HK-2 (cell line): ENCODE measurements at regions not wholly inside any gene's neighbourhood (a gene's known extent, or its start where the extent isn't known, plus 50 kb on each side); places are given as distances from the start of the nearest gene placed in this dataset.

ENCODE experiments used
- DNase-seq: peaks from one replicate; pipeline ENCODE4 v3.0.0-alpha.2; 2018; ENCODE audit not compliant: unreplicated experiment

- no peak for DNase-seq
Observed at GRCh38 chr4:56286763-56287162, 100.5 kb downstream of the AASDH start.

- DNase-seq = no peak
Observed at GRCh38 chr4:56283375-56283774, 103.9 kb downstream of the AASDH start.

- DNase-seq = no peak
Observed at GRCh38 chr4:56282004-56282403, 105.3 kb downstream of the AASDH start.

- DNase-seq = no peak
Observed at GRCh38 chr4:56276547-56276946, 110.7 kb downstream of the AASDH start.

- DNase-seq = no peak
Observed at GRCh38 chr4:56273391-56273790, 113.9 kb downstream of the AASDH start.

GRCh38 chr4:56272927-56273326 is 114.4 kb downstream of the AASDH start:
- no peak for DNase-seq

GRCh38 chr4:56272003-56272402 is 115.3 kb downstream of the AASDH start:
- DNase-seq = no peak

GRCh38 chr4:56271131-56271530 is 116.2 kb downstream of the AASDH start:
- no peak for DNase-seq

- no peak for DNase-seq
Observed at GRCh38 chr4:56267558-56267957, 119.7 kb downstream of the AASDH start.

- DNase-seq = no peak
Observed at GRCh38 chr4:56264873-56265272, 122.4 kb downstream of the AASDH start.

GRCh38 chr4:56261027-56261426 is 126.3 kb downstream of the AASDH start:
- no peak for DNase-seq

GRCh38 chr4:56260320-56260719 is 127.0 kb downstream of the AASDH start:
- no peak for DNase-seq

GRCh38 chr4:56259655-56260054 is 127.6 kb downstream of the AASDH start:
- no peak for DNase-seq

- DNase-seq = no peak
Observed at GRCh38 chr4:56255820-56256219, 131.5 kb downstream of the AASDH start.

GRCh38 chr4:56253666-56254305 is 133.5 kb downstream of the AASDH start:
- no peak for DNase-seq

- DNase-seq = no peak
Observed at GRCh38 chr4:56252561-56253152, 134.6 kb downstream of the AASDH start.

GRCh38 chr4:56251556-56251955 is 135.7 kb downstream of the AASDH start:
- DNase-seq = no peak

- DNase-seq = no peak
Observed at GRCh38 chr4:56250776-56251175, 136.5 kb downstream of the AASDH start.

- DNase-seq = no peak
Observed at GRCh38 chr4:56247646-56248045, 139.6 kb downstream of the AASDH start.

- no peak for DNase-seq
Observed at GRCh38 chr4:56246233-56246610, 141.1 kb downstream of the AASDH start.

GRCh38 chr4:56245547-56246232 is 141.6 kb downstream of the AASDH start:
- DNase-seq = no peak

- DNase-seq = no peak
Observed at GRCh38 chr4:56244681-56245080, 142.6 kb downstream of the AASDH start.

- no peak for DNase-seq
Observed at GRCh38 chr4:56243107-56243506, 144.2 kb downstream of the AASDH start.
